UCSD-AML1 (cell line): ENCODE measurements at regions not wholly inside any gene's neighbourhood (a gene's known extent, or its start where the extent isn't known, plus 50 kb on each side); places are given as distances from the start of the nearest gene placed in this dataset.

Experiments used
- DNase-seq: peaks from one replicate; lab custom pipeline; 2025; ENCODE audit not compliant: unreplicated experiment; lab: John Stamatoyannopoulos, UW

GRCh38 chr13:39967199-39967959, 311.9 kb downstream of the COG6 start:
- no peak for DNase-seq

GRCh38 chr13:39968646-39969475, 313.4 kb downstream of the COG6 start:
- no peak for DNase-seq

GRCh38 chr13:39970177-39970846, 314.9 kb downstream of the COG6 start:
- DNase-seq: no peak

GRCh38 chr13:39971526-39971925, 316.1 kb downstream of the COG6 start:
- DNase-seq: no peak

GRCh38 chr13:39976481-39976880, 321.0 kb downstream of the COG6 start:
- no peak for DNase-seq

- DNase-seq: no peak
Measured at GRCh38 chr13:39981056-39981455, 325.6 kb downstream of the COG6 start.

GRCh38 chr13:39982745-39983144, 327.3 kb downstream of the COG6 start:
- DNase-seq: no peak

GRCh38 chr13:39985071-39985470, 329.6 kb downstream of the COG6 start:
- no peak for DNase-seq

GRCh38 chr13:39988351-39988750, 332.9 kb downstream of the COG6 start:
- no peak for DNase-seq

GRCh38 chr13:39998166-39998565, 342.7 kb downstream of the COG6 start:
- no peak for DNase-seq

- no peak for DNase-seq
Measured at GRCh38 chr13:40002016-40002415, 346.6 kb downstream of the COG6 start.

- DNase-seq: no peak
Measured at GRCh38 chr13:40013554-40013953, 358.1 kb downstream of the COG6 start.

- DNase-seq: no peak
Measured at GRCh38 chr13:40016953-40017660, 361.6 kb downstream of the COG6 start.

GRCh38 chr13:40017662-40018262, 362.3 kb downstream of the COG6 start:
- no peak for DNase-seq

- DNase-seq: no peak
Measured at GRCh38 chr13:40023595-40024203, 368.2 kb downstream of the COG6 start.

- DNase-seq: no peak
Measured at GRCh38 chr13:40024204-40024966, 368.9 kb downstream of the COG6 start.

GRCh38 chr13:40024967-40025714, 369.7 kb downstream of the COG6 start:
- DNase-seq: no peak

- DNase-seq: no peak
Measured at GRCh38 chr13:40026174-40026585, 370.7 kb downstream of the COG6 start.

- no peak for DNase-seq
Measured at GRCh38 chr13:40026741-40027140, 371.3 kb downstream of the COG6 start.
